ENCODE measurements at regions not wholly inside any gene's neighbourhood (a gene's known extent, or its start where the extent isn't known, plus 50 kb on each side); places are given as distances from the start of the nearest gene placed in this dataset.

DNA sequence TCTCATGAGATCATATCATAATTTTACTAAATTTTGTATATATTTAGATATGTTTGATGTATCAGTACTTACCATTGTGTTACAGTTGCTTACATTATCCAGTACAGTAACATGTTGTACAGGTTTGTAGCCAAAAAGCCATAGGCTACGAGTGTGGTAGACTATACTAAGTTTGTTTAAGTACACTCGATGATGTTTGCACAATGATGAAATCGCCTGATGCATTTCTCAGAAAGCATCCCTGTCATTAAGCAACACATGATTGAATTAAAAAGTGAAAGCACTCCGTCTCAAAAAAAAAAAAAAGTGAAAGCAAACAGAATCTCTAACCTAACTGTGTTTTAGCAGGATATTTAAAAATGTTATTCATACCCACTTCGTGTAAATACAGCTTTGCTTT is 104.9 kb upstream of the TFAP2D start:
- H3K9me3 Mint-ChIP-seq = no peaks in the 10 kb centered on the region
- TF ChIP-seq, protein P1, sequence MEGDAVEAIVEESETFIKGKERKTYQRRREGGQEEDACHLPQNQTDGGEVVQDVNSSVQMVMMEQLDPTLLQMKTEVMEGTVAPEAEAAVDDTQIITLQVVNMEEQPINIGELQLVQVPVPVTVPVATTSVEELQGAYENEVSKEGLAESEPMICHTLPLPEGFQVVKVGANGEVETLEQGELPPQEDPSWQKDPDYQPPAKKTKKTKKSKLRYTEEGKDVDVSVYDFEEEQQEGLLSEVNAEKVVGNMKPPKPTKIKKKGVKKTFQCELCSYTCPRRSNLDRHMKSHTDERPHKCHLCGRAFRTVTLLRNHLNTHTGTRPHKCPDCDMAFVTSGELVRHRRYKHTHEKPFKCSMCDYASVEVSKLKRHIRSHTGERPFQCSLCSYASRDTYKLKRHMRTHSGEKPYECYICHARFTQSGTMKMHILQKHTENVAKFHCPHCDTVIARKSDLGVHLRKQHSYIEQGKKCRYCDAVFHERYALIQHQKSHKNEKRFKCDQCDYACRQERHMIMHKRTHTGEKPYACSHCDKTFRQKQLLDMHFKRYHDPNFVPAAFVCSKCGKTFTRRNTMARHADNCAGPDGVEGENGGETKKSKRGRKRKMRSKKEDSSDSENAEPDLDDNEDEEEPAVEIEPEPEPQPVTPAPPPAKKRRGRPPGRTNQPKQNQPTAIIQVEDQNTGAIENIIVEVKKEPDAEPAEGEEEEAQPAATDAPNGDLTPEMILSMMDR (IDR thresholded peaks at IDR 0.05) = no peak
- Histone ChIP-seq H3K9ac (ENCODE audit: insufficient read depth, low read length, poor library complexity, severe bottlenecking) (no peak overlapping the region), H3K4me3 (replicated peaks in 1 of 3; ENCODE audit: low read depth in 2 of 3, low read length in 3 of 3) (no peak overlapping the region), H3K36me3 (replicated peaks in 1 of 2; ENCODE audit: control insufficient read depth in 1 of 2, insufficient read depth in 2 of 2, low read length in 2 of 2) (no peaks in the 10 kb centered on the region), H3K4me1 (ENCODE audit: control insufficient read depth in 1 of 2, insufficient read depth in 2 of 2, low read length in 2 of 2) (no peaks in the 10 kb centered on the region), H3K27me3 (ENCODE audit: control insufficient read depth in 2 of 2, insufficient read depth in 2 of 2, low read length in 2 of 2) (no peaks in the 10 kb centered on the region), H3K4me2 (replicated peaks; ENCODE audit: extremely low read depth, low read length, poor library complexity, severe bottlenecking) (no peak overlapping the region), H4K20me1 (ENCODE audit: insufficient read depth, low read length) (no peaks in the 10 kb centered on the region), H2AFZ (ENCODE audit: insufficient read depth, low read depth, low read length, poor library complexity, severe bottlenecking) (no peak overlapping the region), H3K9me3 (replicated peaks in 1 of 2; ENCODE audit: control insufficient read depth in 1 of 2, insufficient read depth in 1 of 2, low read length in 2 of 2) (peaks cover 0 to 4% of the 10 kb centered on the region in 2 donors), H3K79me2 (ENCODE audit: insufficient read depth, low read length) (no peaks in the 10 kb centered on the region), H3K27ac (ENCODE audit: low read depth in 1 of 2, low read length in 2 of 2) (no peak overlapping the region)
- H3K27me3 Mint-ChIP-seq (ENCODE audit: low read depth in 3 of 3) = no peaks in the 10 kb centered on the region
- WGBS (ENCODE audit: insufficient coverage) = no CpG with 5 or more reads among the region's 5 CpGs
- no peaks in the 10 kb centered on the region for H3K36me3 Mint-ChIP-seq
- DNase-seq = no peak
- H3K4me1 Mint-ChIP-seq = no peaks in the 10 kb centered on the region
- no peak overlapping the region for H3K27ac Mint-ChIP-seq
- no peak overlapping the region for H3K4me3 Mint-ChIP-seq
- intact Hi-C loops (cut with micrococcal nuclease) = no loop called here

DNA sequence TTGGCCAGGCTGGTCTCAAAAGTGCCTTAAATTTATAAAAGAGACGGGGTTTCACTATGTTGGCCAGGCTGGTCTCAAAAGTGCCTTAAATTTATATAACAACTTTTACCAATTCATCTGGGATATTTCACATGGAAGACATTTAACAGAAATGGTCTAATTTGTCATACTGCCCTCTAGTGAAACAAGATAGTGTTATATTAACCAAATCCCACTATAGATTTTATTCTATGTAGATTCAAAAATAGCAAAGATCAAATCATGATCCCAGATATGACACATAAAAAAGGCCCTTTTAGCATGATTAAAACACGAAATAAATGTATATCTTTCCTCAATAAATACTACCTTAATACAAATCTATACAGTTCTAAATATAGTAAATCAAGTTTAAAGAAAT is 102.8 kb upstream of the TFAP2D start:
- H3K4me3 ChIP-seq (replicated peaks in 1 of 3; ENCODE audit: low read depth in 2 of 3, low read length in 3 of 3) = no peak overlapping the region
- no peaks in the 10 kb centered on the region for H4K20me1 ChIP-seq (ENCODE audit: insufficient read depth, low read length)
- Mint-ChIP-seq H3K4me3 (no peak overlapping the region), H3K9me3 (no peaks in the 10 kb centered on the region), H3K36me3 (no peaks in the 10 kb centered on the region), H3K4me1 (no peaks in the 10 kb centered on the region), H3K27me3 (ENCODE audit: low read depth in 3 of 3) (no peaks in the 10 kb centered on the region), H3K27ac (no peak overlapping the region)
- peaks cover 0 to 4% of the 10 kb centered on the region in 2 donors for H3K9me3 ChIP-seq (replicated peaks in 1 of 2; ENCODE audit: control insufficient read depth in 1 of 2, insufficient read depth in 1 of 2, low read length in 2 of 2)
- intact Hi-C loops (cut with micrococcal nuclease) = no loop called here
- H2AFZ ChIP-seq (ENCODE audit: insufficient read depth, low read depth, low read length, poor library complexity, severe bottlenecking) = no peak overlapping the region
- H3K27ac ChIP-seq (ENCODE audit: low read depth in 1 of 2, low read length in 2 of 2) = no peak overlapping the region
- H3K79me2 ChIP-seq (ENCODE audit: insufficient read depth, low read length) = no peaks in the 10 kb centered on the region
- H3K9ac ChIP-seq (ENCODE audit: insufficient read depth, low read length, poor library complexity, severe bottlenecking) = no peak overlapping the region
- no peak overlapping the region for H3K4me2 ChIP-seq (replicated peaks; ENCODE audit: extremely low read depth, low read length, poor library complexity, severe bottlenecking)
- TF ChIP-seq, protein P1 (IDR thresholded peaks at IDR 0.05) = no peak
- no CpG with 5 or more reads among the region's 2 CpGs for WGBS (ENCODE audit: insufficient coverage)
- no peaks in the 10 kb centered on the region for H3K27me3 ChIP-seq (ENCODE audit: control insufficient read depth in 2 of 2, insufficient read depth in 2 of 2, low read length in 2 of 2)
- no peak for DNase-seq
- no peaks in the 10 kb centered on the region for H3K36me3 ChIP-seq (replicated peaks in 1 of 2; ENCODE audit: control insufficient read depth in 1 of 2, insufficient read depth in 2 of 2, low read length in 2 of 2)
- no peaks in the 10 kb centered on the region for H3K4me1 ChIP-seq (ENCODE audit: control insufficient read depth in 1 of 2, insufficient read depth in 2 of 2, low read length in 2 of 2)
